GM21367 (cell line): ENCODE measurements at regions not wholly inside any gene's neighbourhood (a gene's known extent, or its start where the extent isn't known, plus 50 kb on each side); places are given as distances from the start of the nearest gene placed in this dataset.
"Not testable (repeated sequence)": the region's sequence is repeated elsewhere in the genome, so short reads cannot be mapped to it uniquely, and the experiment has no call there.

Experiments used
- ATAC-seq: cut with Tn5 transposase; IDR thresholded peaks from one replicate; pipeline ENCODE4 v1.9.1; 2021; ENCODE audit not compliant: unreplicated experiment

GRCh38 chr2:146392631-146393030, 1452.2 kb upstream of the ACVR2A start:
- no peak for ATAC-seq

GRCh38 chr2:146392186-146392585, 1452.6 kb upstream of the ACVR2A start:
- no peak for ATAC-seq

- no peak for ATAC-seq
These were observed 1456.1 kb upstream of the ACVR2A start for GRCh38 chr2:146388757-146389156.

- ATAC-seq, result no peak
These were observed 1458.7 kb upstream of the ACVR2A start for GRCh38 chr2:146386096-146386495.

GRCh38 chr2:146385031-146385430, 1459.8 kb upstream of the ACVR2A start:
- ATAC-seq, result no peak

- ATAC-seq, result no peak
These were observed 1468.2 kb upstream of the ACVR2A start for GRCh38 chr2:146376511-146377064.

- no peak for ATAC-seq
These were observed 1470.3 kb upstream of the ACVR2A start for GRCh38 chr2:146374505-146374904.

GRCh38 chr2:146371364-146371763, 1473.5 kb upstream of the ACVR2A start:
- ATAC-seq, result not testable (repeated sequence)

- no peak for ATAC-seq
These were observed 1474.0 kb upstream of the ACVR2A start for GRCh38 chr2:146370826-146371225.

- ATAC-seq, result no peak
These were observed 1478.6 kb upstream of the ACVR2A start for GRCh38 chr2:146366276-146366675.

GRCh38 chr2:146365041-146365440, 1479.8 kb upstream of the ACVR2A start:
- ATAC-seq, result no peak

GRCh38 chr2:146363731-146364130, 1481.1 kb upstream of the ACVR2A start:
- no peak for ATAC-seq

GRCh38 chr2:146351689-146352088, 1493.1 kb upstream of the ACVR2A start:
- no peak for ATAC-seq

- ATAC-seq, result no peak
These were observed 1495.5 kb upstream of the ACVR2A start for GRCh38 chr2:146349334-146349733.

GRCh38 chr2:146324951-146325350, 1519.9 kb upstream of the ACVR2A start:
- no peak for ATAC-seq

- no peak for ATAC-seq
These were observed 1521.3 kb upstream of the ACVR2A start for GRCh38 chr2:146323564-146323963.

GRCh38 chr2:146321175-146321574, 1523.7 kb upstream of the ACVR2A start:
- ATAC-seq, result no peak

- no peak for ATAC-seq
These were observed 1526.9 kb upstream of the ACVR2A start for GRCh38 chr2:146317959-146318358.

GRCh38 chr2:146312899-146313298, 1531.9 kb upstream of the ACVR2A start:
- ATAC-seq, result no peak

- no peak for ATAC-seq
These were observed 1539.7 kb upstream of the ACVR2A start for GRCh38 chr2:146305164-146305563.

GRCh38 chr2:146301287-146301686, 1543.5 kb upstream of the ACVR2A start:
- no peak for ATAC-seq

- no peak for ATAC-seq
These were observed 1549.7 kb upstream of the ACVR2A start for GRCh38 chr2:146295080-146295670.

- ATAC-seq, result no peak
These were observed 1557.5 kb upstream of the ACVR2A start for GRCh38 chr2:146287281-146287680.
